ENCODE measurements at regions not wholly inside any gene's neighbourhood (a gene's known extent, or its start where the extent isn't known, plus 50 kb on each side); places are given as distances from the start of the nearest gene placed in this dataset.

DNA sequence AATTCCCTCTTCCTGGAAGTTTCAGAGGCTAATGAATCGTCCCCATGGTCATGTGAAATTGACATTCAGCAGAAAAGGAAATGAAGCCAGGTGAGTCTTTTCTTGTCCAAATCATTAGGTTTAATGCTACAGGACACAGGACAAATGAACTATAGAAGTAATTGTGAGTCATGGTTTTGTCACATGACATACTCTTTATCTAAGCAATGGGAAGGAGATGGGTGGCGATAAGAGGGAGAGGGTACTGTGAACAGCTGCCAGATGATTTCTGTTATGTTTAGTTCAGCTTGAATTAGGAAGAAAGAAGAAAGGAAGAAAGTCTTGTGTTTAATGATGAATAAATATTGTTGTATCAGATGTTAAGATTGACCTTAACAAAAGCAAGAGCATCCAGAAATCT lies 515.4 kb upstream of the ZNF717 start:
- Histone ChIP-seq H3K27ac (ENCODE audit: extremely low read depth, low read depth, low read length) (no peak overlapping the region), H3K9me3 (ENCODE audit: control insufficient read depth, insufficient read depth, low read depth, low read length) (no peaks in the 10 kb centered on the region), H3K4me3 (ENCODE audit: low read depth, low read length) (no peak overlapping the region), H3K4me1 (ENCODE audit: control insufficient read depth, insufficient read depth, low read length) (no peaks in the 10 kb centered on the region), H3K36me3 (ENCODE audit: control insufficient read depth in 2 of 2, insufficient read depth in 1 of 2, low read length in 2 of 2) (no peaks in the 10 kb centered on the region)
- CTCF ChIA-PET, result no interaction called here
- TF ChIP-seq ZNF610 (tag by site-specific recombination; IDR thresholded peaks at IDR 0.05; ENCODE audit: borderline replicate concordance) (no peak), ZNF426 (tag by site-specific recombination; IDR thresholded peaks at IDR 0.05) (no peak), GLIS1 (tag by site-specific recombination; IDR thresholded peaks at IDR 0.05) (no peak), BCL6B (tag by site-specific recombination; IDR thresholded peaks at IDR 0.05) (no peak), ZEB2 (tag by site-specific recombination; IDR thresholded peaks at IDR 0.05) (no peak), SP2 (tag by site-specific recombination; IDR thresholded peaks at IDR 0.05) (no peak), ZNF768 (tag by site-specific recombination; IDR thresholded peaks at IDR 0.05) (no peak)
- TF ChIP-seq, protein P1, sequence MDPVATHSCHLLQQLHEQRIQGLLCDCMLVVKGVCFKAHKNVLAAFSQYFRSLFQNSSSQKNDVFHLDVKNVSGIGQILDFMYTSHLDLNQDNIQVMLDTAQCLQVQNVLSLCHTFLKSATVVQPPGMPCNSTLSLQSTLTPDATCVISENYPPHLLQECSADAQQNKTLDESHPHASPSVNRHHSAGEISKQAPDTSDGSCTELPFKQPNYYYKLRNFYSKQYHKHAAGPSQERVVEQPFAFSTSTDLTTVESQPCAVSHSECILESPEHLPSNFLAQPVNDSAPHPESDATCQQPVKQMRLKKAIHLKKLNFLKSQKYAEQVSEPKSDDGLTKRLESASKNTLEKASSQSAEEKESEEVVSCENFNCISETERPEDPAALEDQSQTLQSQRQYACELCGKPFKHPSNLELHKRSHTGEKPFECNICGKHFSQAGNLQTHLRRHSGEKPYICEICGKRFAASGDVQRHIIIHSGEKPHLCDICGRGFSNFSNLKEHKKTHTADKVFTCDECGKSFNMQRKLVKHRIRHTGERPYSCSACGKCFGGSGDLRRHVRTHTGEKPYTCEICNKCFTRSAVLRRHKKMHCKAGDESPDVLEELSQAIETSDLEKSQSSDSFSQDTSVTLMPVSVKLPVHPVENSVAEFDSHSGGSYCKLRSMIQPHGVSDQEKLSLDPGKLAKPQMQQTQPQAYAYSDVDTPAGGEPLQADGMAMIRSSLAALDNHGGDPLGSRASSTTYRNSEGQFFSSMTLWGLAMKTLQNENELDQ (tag by site-specific recombination; IDR thresholded peaks at IDR 0.05; ENCODE audit: low read depth), result no peak
- POLR2A ChIA-PET, result no interaction called here

DNA sequence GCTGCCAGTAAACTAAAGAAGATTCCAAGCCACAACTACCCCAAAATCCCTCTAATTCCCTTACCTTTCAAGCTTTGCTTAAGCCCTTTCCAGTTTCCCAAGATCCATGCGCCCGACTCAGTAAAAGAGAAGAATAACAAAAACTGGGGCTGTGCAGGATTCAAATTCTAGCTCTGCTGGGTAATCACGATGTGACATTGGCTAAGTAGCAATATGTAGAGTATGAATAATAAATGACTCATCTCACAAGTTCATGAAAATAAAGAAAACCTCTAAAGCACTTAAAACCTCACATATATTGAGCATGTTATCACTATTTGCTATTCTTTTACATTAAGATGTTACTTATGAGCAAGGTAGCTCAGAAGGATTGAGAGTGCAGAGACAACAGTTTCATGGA lies 522.2 kb upstream of the ZNF717 start:
- ChIA-PET CTCF (interaction anchor here (0.8 kb wide), 1 partner anchor 24 kb away, joined by 3 read pairs; no protein-coding TSS in a partner anchor), POLR2A (no interaction called here)
- no peak overlapping the region for H3K4me3 ChIP-seq (ENCODE audit: low read depth, low read length)
- no peaks in the 10 kb centered on the region for H3K36me3 ChIP-seq (ENCODE audit: control insufficient read depth in 2 of 2, insufficient read depth in 1 of 2, low read length in 2 of 2)
- no peak overlapping the region for H3K27ac ChIP-seq (ENCODE audit: extremely low read depth, low read depth, low read length)
- no peaks in the 10 kb centered on the region for H3K9me3 ChIP-seq (ENCODE audit: control insufficient read depth, insufficient read depth, low read depth, low read length)
- TF ChIP-seq ZNF704 (tag by site-specific recombination; IDR thresholded peaks at IDR 0.05) (no peak), ZNF398 (tag by site-specific recombination; IDR thresholded peaks at IDR 0.05) (no peak), ZNF433 (tag by site-specific recombination; IDR thresholded peaks at IDR 0.05; ENCODE audit: low read depth) (no peak), GLIS2 (tag by site-specific recombination; IDR thresholded peaks at IDR 0.05) (no peak), SALL2 (tag by site-specific recombination; IDR thresholded peaks at IDR 0.05; ENCODE audit: borderline replicate concordance) (no peak), ZNF311 (tag by site-specific recombination; IDR thresholded peaks at IDR 0.05; ENCODE audit: borderline replicate concordance) (no peak), ZNF664 (tag by site-specific recombination; IDR thresholded peaks at IDR 0.05) (no peak), ZSCAN16 (tag by site-specific recombination; IDR thresholded peaks at IDR 0.05) (no peak), OVOL3 (tag by site-specific recombination; IDR thresholded peaks at IDR 0.05) (no peak), ZBTB48 (tag by site-specific recombination; IDR thresholded peaks at IDR 0.05) (no peak), ZFP41 (tag by site-specific recombination; IDR thresholded peaks at IDR 0.05; ENCODE audit: borderline replicate concordance) (no peak), ZNF768 (tag by site-specific recombination; IDR thresholded peaks at IDR 0.05) (no peak), ZNF654 (tag by site-specific recombination; IDR thresholded peaks at IDR 0.05; ENCODE audit: low read depth) (no peak), ZFP3 (tag by site-specific recombination; IDR thresholded peaks at IDR 0.05; ENCODE audit: low read depth) (no peak)
- TF ChIP-seq, protein P1 (tag by site-specific recombination; IDR thresholded peaks at IDR 0.05; ENCODE audit: low read depth), result no peak
- TF ChIP-seq, protein P2, sequence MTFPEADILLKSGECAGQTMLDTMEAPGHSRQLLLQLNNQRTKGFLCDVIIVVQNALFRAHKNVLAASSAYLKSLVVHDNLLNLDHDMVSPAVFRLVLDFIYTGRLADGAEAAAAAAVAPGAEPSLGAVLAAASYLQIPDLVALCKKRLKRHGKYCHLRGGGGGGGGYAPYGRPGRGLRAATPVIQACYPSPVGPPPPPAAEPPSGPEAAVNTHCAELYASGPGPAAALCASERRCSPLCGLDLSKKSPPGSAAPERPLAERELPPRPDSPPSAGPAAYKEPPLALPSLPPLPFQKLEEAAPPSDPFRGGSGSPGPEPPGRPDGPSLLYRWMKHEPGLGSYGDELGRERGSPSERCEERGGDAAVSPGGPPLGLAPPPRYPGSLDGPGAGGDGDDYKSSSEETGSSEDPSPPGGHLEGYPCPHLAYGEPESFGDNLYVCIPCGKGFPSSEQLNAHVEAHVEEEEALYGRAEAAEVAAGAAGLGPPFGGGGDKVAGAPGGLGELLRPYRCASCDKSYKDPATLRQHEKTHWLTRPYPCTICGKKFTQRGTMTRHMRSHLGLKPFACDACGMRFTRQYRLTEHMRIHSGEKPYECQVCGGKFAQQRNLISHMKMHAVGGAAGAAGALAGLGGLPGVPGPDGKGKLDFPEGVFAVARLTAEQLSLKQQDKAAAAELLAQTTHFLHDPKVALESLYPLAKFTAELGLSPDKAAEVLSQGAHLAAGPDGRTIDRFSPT (tag by site-specific recombination; IDR thresholded peaks at IDR 0.05), result no peak
- TF ChIP-seq, protein P3, sequence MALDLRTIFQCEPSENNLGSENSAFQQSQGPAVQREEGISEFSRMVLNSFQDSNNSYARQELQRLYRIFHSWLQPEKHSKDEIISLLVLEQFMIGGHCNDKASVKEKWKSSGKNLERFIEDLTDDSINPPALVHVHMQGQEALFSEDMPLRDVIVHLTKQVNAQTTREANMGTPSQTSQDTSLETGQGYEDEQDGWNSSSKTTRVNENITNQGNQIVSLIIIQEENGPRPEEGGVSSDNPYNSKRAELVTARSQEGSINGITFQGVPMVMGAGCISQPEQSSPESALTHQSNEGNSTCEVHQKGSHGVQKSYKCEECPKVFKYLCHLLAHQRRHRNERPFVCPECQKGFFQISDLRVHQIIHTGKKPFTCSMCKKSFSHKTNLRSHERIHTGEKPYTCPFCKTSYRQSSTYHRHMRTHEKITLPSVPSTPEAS (tag by site-specific recombination; IDR thresholded peaks at IDR 0.05), result no peak
- H3K4me1 ChIP-seq (ENCODE audit: control insufficient read depth, insufficient read depth, low read length), result no peaks in the 10 kb centered on the region
